K562 (cell line): ENCODE measurements at regions not wholly inside any gene's neighbourhood (a gene's known extent, or its start where the extent isn't known, plus 50 kb on each side); places are given as distances from the start of the nearest gene placed in this dataset.

Source experiments
- FOS ChIP-seq: IDR thresholded peaks from 3 replicates; pipeline ENCODE4 v1.6.1; 2011; ENCODE audit not compliant: insufficient read length; ENCODE audit errors: extremely low read depth
- HDAC2 ChIP-seq: fragments of 450-650 bp; IDR thresholded peaks from 2 replicates; pipeline ENCODE4 v1.6.1; 2016; ENCODE audit warnings: mild to moderate bottlenecking
- HMG20B ChIP-seq: fragments of 250-450 bp; sonication (Bioruptor Pico); IDR thresholded peaks from 2 replicates; pipeline ENCODE4 v1.5.0; 2021; ENCODE audit warnings: mild to moderate bottlenecking
- JUN ChIP-seq, 2 experiments: sonication (generic) in 1 of 2; formaldehyde crosslinking in 1 of 2; IDR thresholded peaks; 2 replicates each; pipeline versions ENCODE4 v1.6.1 to v1.8.0; 2012 to 2022; ENCODE audit warnings: borderline replicate concordance in 2 of 2, mild to moderate bottlenecking in 2 of 2, improper control_type of control experiment in 1 of 2, low read depth in 1 of 2, low read length in 1 of 2, missing genetic modification reagents in 1 of 2
- POLR2AphosphoS5 ChIP-seq: IDR thresholded peaks from 2 replicates; pipeline ENCODE4 v1.6.1; 2011; ENCODE audit warnings: mild to moderate bottlenecking, low read depth, low read length, moderate library complexity; ENCODE audit not compliant: control insufficient read depth, insufficient read depth
- RFX7 ChIP-seq: fragments of 250-450 bp; sonication (Bioruptor Pico); IDR thresholded peaks from 2 replicates; pipeline ENCODE4 v1.5.1; 2021; ENCODE audit warnings: mild to moderate bottlenecking
- ZZZ3 ChIP-seq: fragments of 450-650 bp; IDR thresholded peaks from 2 replicates; pipeline ENCODE4 v1.6.1; 2016; ENCODE audit warnings: antibody characterized with exemption, mild to moderate bottlenecking, moderate library complexity
- TF ChIP-seq, protein P1 (sequence below): IDR thresholded peaks from 3 replicates; pipeline ENCODE4 v1.6.1; 2011; ENCODE audit warnings: borderline replicate concordance, mild to moderate bottlenecking, moderate library complexity; ENCODE audit not compliant: insufficient read length; ENCODE audit errors: extremely low read depth
- TF ChIP-seq, protein P2 (sequence below), 3 experiments: IDR thresholded peaks in 2 of 3; conservative IDR thresholded peaks in 1 of 3; 2 replicates each; pipeline ENCODE4 v1.5.1; 2011 to 2012; ENCODE audit warnings: low read length in 3 of 3, mild to moderate bottlenecking in 3 of 3, control low read depth in 2 of 3, improper control_type of control experiment in 1 of 3, inconsistent platforms in 1 of 3, low read depth in 1 of 3, mixed read lengths in 1 of 3, moderate library complexity in 1 of 3; ENCODE audit not compliant: insufficient read depth in 2 of 3
- TF ChIP-seq, protein P3 (sequence below), 2 experiments: fragments of 450-650 bp; formaldehyde crosslinking in 1 of 2; IDR thresholded peaks; 2 replicates each; pipeline versions ENCODE4 v1.4.0 to v1.6.1; 2014 to 2020; ENCODE audit warnings: mild to moderate bottlenecking in 2 of 2, borderline replicate concordance in 1 of 2, low read depth in 1 of 2

DNA sequence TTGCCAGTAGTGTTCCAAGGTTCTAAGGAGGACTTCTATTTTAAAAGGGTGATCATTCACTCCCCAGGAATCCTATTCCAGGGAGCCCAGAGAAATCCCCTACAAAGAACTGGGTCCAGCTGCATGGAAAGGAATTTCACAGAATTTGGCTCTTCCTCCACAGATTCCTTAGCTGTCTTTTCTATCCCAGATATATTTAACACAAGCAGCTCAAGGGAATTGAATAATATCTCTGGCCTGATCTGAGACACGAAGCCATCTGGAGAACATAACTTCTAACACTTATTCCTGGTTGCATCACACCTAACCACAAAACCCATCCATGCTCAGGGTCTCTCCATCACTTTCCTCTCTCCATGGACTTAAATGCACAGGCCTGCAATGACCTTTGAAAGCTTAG is 306.7 kb upstream of the ACVR2A start:
- TF ChIP-seq RFX7 (CRISPR knock-in tag) (no peak), JUN (IDR thresholded peaks at IDR 0.05; ENCODE audit: borderline replicate concordance, low read depth, low read length) (no peak), JUN (CRISPR knock-in tag; IDR thresholded peaks at IDR 0.05; ENCODE audit: borderline replicate concordance) (no peak), POLR2AphosphoS5 (no peak), HMG20B (CRISPR knock-in tag) (no peak), FOS (no peak), HDAC2 (no peak), ZZZ3 (no peak)
- TF ChIP-seq, protein P1, sequence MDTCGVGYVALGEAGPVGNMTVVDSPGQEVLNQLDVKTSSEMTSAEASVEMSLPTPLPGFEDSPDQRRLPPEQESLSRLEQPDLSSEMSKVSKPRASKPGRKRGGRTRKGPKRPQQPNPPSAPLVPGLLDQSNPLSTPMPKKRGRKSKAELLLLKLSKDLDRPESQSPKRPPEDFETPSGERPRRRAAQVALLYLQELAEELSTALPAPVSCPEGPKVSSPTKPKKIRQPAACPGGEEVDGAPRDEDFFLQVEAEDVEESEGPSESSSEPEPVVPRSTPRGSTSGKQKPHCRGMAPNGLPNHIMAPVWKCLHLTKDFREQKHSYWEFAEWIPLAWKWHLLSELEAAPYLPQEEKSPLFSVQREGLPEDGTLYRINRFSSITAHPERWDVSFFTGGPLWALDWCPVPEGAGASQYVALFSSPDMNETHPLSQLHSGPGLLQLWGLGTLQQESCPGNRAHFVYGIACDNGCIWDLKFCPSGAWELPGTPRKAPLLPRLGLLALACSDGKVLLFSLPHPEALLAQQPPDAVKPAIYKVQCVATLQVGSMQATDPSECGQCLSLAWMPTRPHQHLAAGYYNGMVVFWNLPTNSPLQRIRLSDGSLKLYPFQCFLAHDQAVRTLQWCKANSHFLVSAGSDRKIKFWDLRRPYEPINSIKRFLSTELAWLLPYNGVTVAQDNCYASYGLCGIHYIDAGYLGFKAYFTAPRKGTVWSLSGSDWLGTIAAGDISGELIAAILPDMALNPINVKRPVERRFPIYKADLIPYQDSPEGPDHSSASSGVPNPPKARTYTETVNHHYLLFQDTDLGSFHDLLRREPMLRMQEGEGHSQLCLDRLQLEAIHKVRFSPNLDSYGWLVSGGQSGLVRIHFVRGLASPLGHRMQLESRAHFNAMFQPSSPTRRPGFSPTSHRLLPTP = no peak
- TF ChIP-seq, protein P2, sequence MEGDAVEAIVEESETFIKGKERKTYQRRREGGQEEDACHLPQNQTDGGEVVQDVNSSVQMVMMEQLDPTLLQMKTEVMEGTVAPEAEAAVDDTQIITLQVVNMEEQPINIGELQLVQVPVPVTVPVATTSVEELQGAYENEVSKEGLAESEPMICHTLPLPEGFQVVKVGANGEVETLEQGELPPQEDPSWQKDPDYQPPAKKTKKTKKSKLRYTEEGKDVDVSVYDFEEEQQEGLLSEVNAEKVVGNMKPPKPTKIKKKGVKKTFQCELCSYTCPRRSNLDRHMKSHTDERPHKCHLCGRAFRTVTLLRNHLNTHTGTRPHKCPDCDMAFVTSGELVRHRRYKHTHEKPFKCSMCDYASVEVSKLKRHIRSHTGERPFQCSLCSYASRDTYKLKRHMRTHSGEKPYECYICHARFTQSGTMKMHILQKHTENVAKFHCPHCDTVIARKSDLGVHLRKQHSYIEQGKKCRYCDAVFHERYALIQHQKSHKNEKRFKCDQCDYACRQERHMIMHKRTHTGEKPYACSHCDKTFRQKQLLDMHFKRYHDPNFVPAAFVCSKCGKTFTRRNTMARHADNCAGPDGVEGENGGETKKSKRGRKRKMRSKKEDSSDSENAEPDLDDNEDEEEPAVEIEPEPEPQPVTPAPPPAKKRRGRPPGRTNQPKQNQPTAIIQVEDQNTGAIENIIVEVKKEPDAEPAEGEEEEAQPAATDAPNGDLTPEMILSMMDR (IDR thresholded peaks at IDR 0.05 in 2 of 3, conservative IDR thresholded peaks at IDR 0.05 in 1 of 3; ENCODE audit: insufficient read depth in 2 of 3, low read depth in 1 of 3, low read length in 3 of 3) = no peak
- TF ChIP-seq, protein P3, sequence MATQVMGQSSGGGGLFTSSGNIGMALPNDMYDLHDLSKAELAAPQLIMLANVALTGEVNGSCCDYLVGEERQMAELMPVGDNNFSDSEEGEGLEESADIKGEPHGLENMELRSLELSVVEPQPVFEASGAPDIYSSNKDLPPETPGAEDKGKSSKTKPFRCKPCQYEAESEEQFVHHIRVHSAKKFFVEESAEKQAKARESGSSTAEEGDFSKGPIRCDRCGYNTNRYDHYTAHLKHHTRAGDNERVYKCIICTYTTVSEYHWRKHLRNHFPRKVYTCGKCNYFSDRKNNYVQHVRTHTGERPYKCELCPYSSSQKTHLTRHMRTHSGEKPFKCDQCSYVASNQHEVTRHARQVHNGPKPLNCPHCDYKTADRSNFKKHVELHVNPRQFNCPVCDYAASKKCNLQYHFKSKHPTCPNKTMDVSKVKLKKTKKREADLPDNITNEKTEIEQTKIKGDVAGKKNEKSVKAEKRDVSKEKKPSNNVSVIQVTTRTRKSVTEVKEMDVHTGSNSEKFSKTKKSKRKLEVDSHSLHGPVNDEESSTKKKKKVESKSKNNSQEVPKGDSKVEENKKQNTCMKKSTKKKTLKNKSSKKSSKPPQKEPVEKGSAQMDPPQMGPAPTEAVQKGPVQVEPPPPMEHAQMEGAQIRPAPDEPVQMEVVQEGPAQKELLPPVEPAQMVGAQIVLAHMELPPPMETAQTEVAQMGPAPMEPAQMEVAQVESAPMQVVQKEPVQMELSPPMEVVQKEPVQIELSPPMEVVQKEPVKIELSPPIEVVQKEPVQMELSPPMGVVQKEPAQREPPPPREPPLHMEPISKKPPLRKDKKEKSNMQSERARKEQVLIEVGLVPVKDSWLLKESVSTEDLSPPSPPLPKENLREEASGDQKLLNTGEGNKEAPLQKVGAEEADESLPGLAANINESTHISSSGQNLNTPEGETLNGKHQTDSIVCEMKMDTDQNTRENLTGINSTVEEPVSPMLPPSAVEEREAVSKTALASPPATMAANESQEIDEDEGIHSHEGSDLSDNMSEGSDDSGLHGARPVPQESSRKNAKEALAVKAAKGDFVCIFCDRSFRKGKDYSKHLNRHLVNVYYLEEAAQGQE (IDR thresholded peaks at IDR 0.05; ENCODE audit: borderline replicate concordance) = no peak
- TF ChIP-seq, protein P3 (CRISPR knock-in tag; IDR thresholded peaks at IDR 0.05; ENCODE audit: low read depth) = no peak
